Liver (tissue), 8 donors: ENCODE measurements at regions not wholly inside any gene's neighbourhood (a gene's known extent, or its start where the extent isn't known, plus 50 kb on each side); places are given as distances from the start of the nearest gene placed in this dataset.

Experiments
- DNase-seq: peaks from one replicate; pipeline ENCODE4 v3.0.0-alpha.2; 2017; ENCODE audit warnings: low spot score
- H3K27ac ChIP-seq, 2 donors: one replicate each; pipeline ENCODE4 v1.7.0; 2013; ENCODE audit warnings: inconsistent platforms in 2 of 2, low read length in 2 of 2, control low read depth in 1 of 2, low read depth in 1 of 2, mild to moderate bottlenecking in 1 of 2
- H3K27me3 ChIP-seq, 4 donors: one replicate each; pipeline versions ENCODE4 v1.6.1 to v1.7.0; 2013; ENCODE audit warnings: low read length in 3 of 4, inconsistent platforms in 1 of 4, mild to moderate bottlenecking in 1 of 4, moderate library complexity in 1 of 4; ENCODE audit not compliant: control insufficient read depth in 4 of 4, insufficient read depth in 4 of 4
- H3K36me3 ChIP-seq, 4 donors: one replicate each; pipeline versions ENCODE4 v1.6.1 to v1.7.0; 2013; ENCODE audit warnings: low read length in 3 of 4, mild to moderate bottlenecking in 3 of 4, low read depth in 1 of 4, moderate library complexity in 1 of 4; ENCODE audit not compliant: control insufficient read depth in 4 of 4, insufficient read depth in 3 of 4
- H3K4me1 ChIP-seq, 4 donors: one replicate each; pipeline versions ENCODE4 v1.6.1 to v1.7.0; 2013; ENCODE audit warnings: low read length in 3 of 4, mild to moderate bottlenecking in 3 of 4, moderate library complexity in 1 of 4; ENCODE audit not compliant: control insufficient read depth in 4 of 4, insufficient read depth in 4 of 4
- H3K4me3 ChIP-seq, 3 donors: one replicate each; pipeline versions ENCODE4 v1.6.1 to v1.7.0; 2013; ENCODE audit warnings: low read length in 3 of 3, control low read depth in 1 of 3, low read depth in 1 of 3, mild to moderate bottlenecking in 1 of 3
- H3K9ac ChIP-seq, 2 donors: one replicate each; pipeline ENCODE4 v1.7.0; 2013; ENCODE audit warnings: low read length in 2 of 2, mild to moderate bottlenecking in 2 of 2, moderate library complexity in 2 of 2, control low read depth in 1 of 2, low read depth in 1 of 2
- H3K9me3 ChIP-seq, 4 donors: one replicate each; pipeline versions ENCODE4 v1.6.1 to v1.7.0; 2013; ENCODE audit warnings: low read length in 3 of 4; ENCODE audit not compliant: control insufficient read depth in 4 of 4
- ATF3 ChIP-seq: IDR thresholded peaks from 2 replicates; pipeline ENCODE4 v1.6.1; 2016; ENCODE audit warnings: antibody characterized with exemption
- CTCF ChIP-seq: fragments of 150-350 bp; IDR thresholded peaks from 2 replicates; pipeline ENCODE4 v1.5.1; 2017; ENCODE audit warnings: improper control_type of control experiment, low read depth, low read length; ENCODE audit not compliant: missing input control
- EGR1 ChIP-seq, 2 donors: IDR thresholded peaks; 2 replicates each; pipeline ENCODE4 v1.6.1; 2016 to 2018; ENCODE audit warnings: antibody characterized with exemption in 2 of 2, low read depth in 2 of 2
- FOXA1 ChIP-seq: IDR thresholded peaks from 2 replicates; pipeline ENCODE4 v1.6.1; 2016; ENCODE audit warnings: antibody characterized with exemption
- FOXA2 ChIP-seq: IDR thresholded peaks from 2 replicates; pipeline ENCODE4 v1.6.1; 2016; ENCODE audit warnings: antibody characterized with exemption
- GABPA ChIP-seq, 2 donors: IDR thresholded peaks in 1 of 2; conservative IDR thresholded peaks in 1 of 2; 2 replicates each; pipeline ENCODE4 v1.6.1; 2016; ENCODE audit warnings: antibody characterized with exemption in 2 of 2, mild to moderate bottlenecking in 1 of 2, moderate library complexity in 1 of 2
- HNF4A ChIP-seq, 2 donors: conservative IDR thresholded peaks; 2 replicates each; pipeline ENCODE4 v1.6.1; 2016; ENCODE audit warnings: antibody characterized with exemption in 2 of 2, mild to moderate bottlenecking in 2 of 2
- HNF4G ChIP-seq: IDR thresholded peaks from 2 replicates; pipeline ENCODE4 v1.6.1; 2016; ENCODE audit warnings: antibody characterized with exemption
- JUND ChIP-seq, 2 donors: IDR thresholded peaks; 2 replicates each; pipeline ENCODE4 v1.6.1; 2016; ENCODE audit warnings: antibody characterized with exemption in 2 of 2
- NR2F2 ChIP-seq: IDR thresholded peaks from 2 replicates; pipeline ENCODE4 v1.6.1; 2016; ENCODE audit warnings: antibody characterized with exemption
- RAD21 ChIP-seq, 2 donors: IDR thresholded peaks; 2 replicates each; pipeline ENCODE4 v1.6.1; 2016; ENCODE audit warnings: antibody characterized with exemption in 2 of 2, mild to moderate bottlenecking in 2 of 2
- RXRA ChIP-seq, 2 donors: IDR thresholded peaks; 2 replicates each; pipeline ENCODE4 v1.6.1; 2017 to 2018; ENCODE audit warnings: antibody characterized with exemption in 2 of 2, mild to moderate bottlenecking in 1 of 2
- SP1 ChIP-seq: IDR thresholded peaks from 2 replicates; pipeline ENCODE4 v1.6.1; 2018; ENCODE audit warnings: antibody characterized with exemption, mild to moderate bottlenecking
- TAF1 ChIP-seq: conservative IDR thresholded peaks from 2 replicates; pipeline ENCODE4 v1.6.1; 2016; ENCODE audit warnings: antibody characterized with exemption, mild to moderate bottlenecking
- YY1 ChIP-seq: IDR thresholded peaks from 2 replicates; pipeline ENCODE4 v1.6.1; 2016; ENCODE audit warnings: antibody characterized with exemption, mild to moderate bottlenecking
- WGBS: extraction: QIAGEN DNeasy Blood & Tissue Kit; methylation state at CpG from one replicate; pipeline ENCODE4 v1.1.7; 2013; 5-methylcytosine and 5-hydroxymethylcytosine counted together
- TF ChIP-seq, protein P1 (sequence below): IDR thresholded peaks from 2 replicates; pipeline ENCODE4 v1.6.1; 2016; ENCODE audit warnings: antibody characterized with exemption, mild to moderate bottlenecking
- TF ChIP-seq, protein P2 (sequence below): IDR thresholded peaks from 2 replicates; pipeline ENCODE4 v1.6.1; 2016; ENCODE audit warnings: antibody characterized with exemption
- TF ChIP-seq, protein P3 (sequence below): IDR thresholded peaks from 2 replicates; pipeline ENCODE4 v1.6.1; 2016; ENCODE audit warnings: antibody characterized with exemption
- donor health status: healthy.
- donor health status: healthy.
- donor health status: healthy.
- donor health status: healthy.
- donor health status: healthy.

DNA sequence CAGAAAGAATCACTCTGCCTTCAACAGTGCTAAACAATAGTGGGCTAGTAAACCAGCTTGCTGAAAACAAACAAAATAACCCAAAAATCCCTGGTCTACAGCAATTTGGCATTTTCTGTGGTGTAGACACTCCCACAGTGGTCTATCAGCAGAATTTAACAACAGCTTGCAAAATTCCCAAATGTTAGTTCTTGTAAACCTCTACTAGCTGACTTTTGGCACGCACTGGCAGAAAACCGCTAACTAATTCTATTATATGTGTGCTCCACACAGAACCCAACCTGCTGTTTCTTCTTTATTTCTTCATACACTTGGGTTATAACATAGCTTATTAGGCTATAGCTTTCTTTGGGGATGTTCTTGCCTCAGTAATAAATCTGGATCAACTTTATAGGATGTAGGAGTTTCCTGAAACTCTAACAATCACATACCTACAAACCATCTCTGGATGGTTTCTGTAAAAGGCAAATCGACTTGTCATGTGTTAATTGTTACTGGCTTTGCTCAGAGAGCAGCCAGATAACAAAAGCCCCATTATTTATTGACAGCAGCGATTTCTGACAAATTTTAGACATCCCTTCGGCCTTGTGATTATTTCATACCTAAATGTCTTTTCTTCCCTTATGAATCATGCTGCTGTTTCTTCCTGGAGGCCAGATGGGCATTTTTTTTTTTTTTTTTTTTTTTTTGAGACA is 82.7 kb upstream of the NAA35 start:
- TF ChIP-seq YY1 (no peak), JUND (IDR thresholded peaks at IDR 0.05) (no peak), FOXA1 (no peak), GABPA (IDR thresholded peaks at IDR 0.05 in 1 of 2, conservative IDR thresholded peaks at IDR 0.05 in 1 of 2) (no peak), HNF4G (no peak), HNF4A (conservative IDR thresholded peaks at IDR 0.05) (no peak), CTCF (no peak), NR2F2 (no peak), TAF1 (no peak), RXRA (IDR thresholded peaks at IDR 0.05) (no peak), RAD21 (IDR thresholded peaks at IDR 0.05) (no peak), FOXA2 (no peak), SP1 (no peak), EGR1 (IDR thresholded peaks at IDR 0.05; ENCODE audit: low read depth in 2 of 2) (no peak), ATF3 (no peak)
- TF ChIP-seq, protein P1, sequence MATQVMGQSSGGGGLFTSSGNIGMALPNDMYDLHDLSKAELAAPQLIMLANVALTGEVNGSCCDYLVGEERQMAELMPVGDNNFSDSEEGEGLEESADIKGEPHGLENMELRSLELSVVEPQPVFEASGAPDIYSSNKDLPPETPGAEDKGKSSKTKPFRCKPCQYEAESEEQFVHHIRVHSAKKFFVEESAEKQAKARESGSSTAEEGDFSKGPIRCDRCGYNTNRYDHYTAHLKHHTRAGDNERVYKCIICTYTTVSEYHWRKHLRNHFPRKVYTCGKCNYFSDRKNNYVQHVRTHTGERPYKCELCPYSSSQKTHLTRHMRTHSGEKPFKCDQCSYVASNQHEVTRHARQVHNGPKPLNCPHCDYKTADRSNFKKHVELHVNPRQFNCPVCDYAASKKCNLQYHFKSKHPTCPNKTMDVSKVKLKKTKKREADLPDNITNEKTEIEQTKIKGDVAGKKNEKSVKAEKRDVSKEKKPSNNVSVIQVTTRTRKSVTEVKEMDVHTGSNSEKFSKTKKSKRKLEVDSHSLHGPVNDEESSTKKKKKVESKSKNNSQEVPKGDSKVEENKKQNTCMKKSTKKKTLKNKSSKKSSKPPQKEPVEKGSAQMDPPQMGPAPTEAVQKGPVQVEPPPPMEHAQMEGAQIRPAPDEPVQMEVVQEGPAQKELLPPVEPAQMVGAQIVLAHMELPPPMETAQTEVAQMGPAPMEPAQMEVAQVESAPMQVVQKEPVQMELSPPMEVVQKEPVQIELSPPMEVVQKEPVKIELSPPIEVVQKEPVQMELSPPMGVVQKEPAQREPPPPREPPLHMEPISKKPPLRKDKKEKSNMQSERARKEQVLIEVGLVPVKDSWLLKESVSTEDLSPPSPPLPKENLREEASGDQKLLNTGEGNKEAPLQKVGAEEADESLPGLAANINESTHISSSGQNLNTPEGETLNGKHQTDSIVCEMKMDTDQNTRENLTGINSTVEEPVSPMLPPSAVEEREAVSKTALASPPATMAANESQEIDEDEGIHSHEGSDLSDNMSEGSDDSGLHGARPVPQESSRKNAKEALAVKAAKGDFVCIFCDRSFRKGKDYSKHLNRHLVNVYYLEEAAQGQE: no peak
- TF ChIP-seq, protein P2, sequence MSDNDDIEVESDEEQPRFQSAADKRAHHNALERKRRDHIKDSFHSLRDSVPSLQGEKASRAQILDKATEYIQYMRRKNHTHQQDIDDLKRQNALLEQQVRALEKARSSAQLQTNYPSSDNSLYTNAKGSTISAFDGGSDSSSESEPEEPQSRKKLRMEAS: no peak
- TF ChIP-seq, protein P3, sequence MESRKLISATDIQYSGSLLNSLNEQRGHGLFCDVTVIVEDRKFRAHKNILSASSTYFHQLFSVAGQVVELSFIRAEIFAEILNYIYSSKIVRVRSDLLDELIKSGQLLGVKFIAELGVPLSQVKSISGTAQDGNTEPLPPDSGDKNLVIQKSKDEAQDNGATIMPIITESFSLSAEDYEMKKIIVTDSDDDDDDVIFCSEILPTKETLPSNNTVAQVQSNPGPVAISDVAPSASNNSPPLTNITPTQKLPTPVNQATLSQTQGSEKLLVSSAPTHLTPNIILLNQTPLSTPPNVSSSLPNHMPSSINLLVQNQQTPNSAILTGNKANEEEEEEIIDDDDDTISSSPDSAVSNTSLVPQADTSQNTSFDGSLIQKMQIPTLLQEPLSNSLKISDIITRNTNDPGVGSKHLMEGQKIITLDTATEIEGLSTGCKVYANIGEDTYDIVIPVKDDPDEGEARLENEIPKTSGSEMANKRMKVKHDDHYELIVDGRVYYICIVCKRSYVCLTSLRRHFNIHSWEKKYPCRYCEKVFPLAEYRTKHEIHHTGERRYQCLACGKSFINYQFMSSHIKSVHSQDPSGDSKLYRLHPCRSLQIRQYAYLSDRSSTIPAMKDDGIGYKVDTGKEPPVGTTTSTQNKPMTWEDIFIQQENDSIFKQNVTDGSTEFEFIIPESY: no peak
- no peak for DNase-seq
- Histone ChIP-seq H3K27me3 (no peaks in the 10 kb centered on the region), H3K9me3 (no peaks in the 10 kb centered on the region), H3K9ac (no peak overlapping the region), H3K27ac (no peak overlapping the region), H3K4me3 (no peak overlapping the region), H3K36me3 (peaks cover 0 to 9% (median 4%) of the 10 kb centered on the region in 4 donors), H3K4me1 (no peaks in the 10 kb centered on the region)
- 93% methylated on average over 5 of the region's 5 CpGs for WGBS
